ENCODE measurements at regions not wholly inside any gene's neighbourhood (a gene's known extent, or its start where the extent isn't known, plus 50 kb on each side); places are given as distances from the start of the nearest gene placed in this dataset.

GRCh38 chr1:195866781-195867222, 741.4 kb downstream of the KCNT2 start:
- no TSS peak for BruUV-seq (replicated peaks)
- intact Hi-C loops (cut with micrococcal nuclease; ENCODE audit: unreplicated experiment) (no loop called here), in situ Hi-C loops (cut with MboI) (no loop called here)
- no peak overlapping the region for H3K27ac ChIP-seq (ENCODE audit: control insufficient read depth, insufficient read depth)
- H3K36me3 ChIP-seq (ENCODE audit: control insufficient read depth in 2 of 2, insufficient read depth in 2 of 2, low read length in 1 of 2), result no peaks in the 10 kb centered on the region
- 0% methylated on average over 1 of the region's 1 CpG for WGBS (ENCODE audit: insufficient coverage, insufficient replicate concordance, low lambda C conversion rate, missing lambda C conversion rate)
- H3K4me1 ChIP-seq (ENCODE audit: control insufficient read depth, insufficient read depth, low read length), result no peaks in the 10 kb centered on the region
- no peak overlapping the region for H3K9ac ChIP-seq (ENCODE audit: control insufficient read depth, insufficient read depth, low read length)
- H4K20me1 ChIP-seq (ENCODE audit: control insufficient read depth, insufficient read depth), result no peaks in the 10 kb centered on the region
- no peak overlapping the region for H3K4me3 ChIP-seq
- H3K9me3 ChIP-seq (replicated peaks; ENCODE audit: control insufficient read depth, insufficient read depth, low read length), result no peaks in the 10 kb centered on the region
- H3K27me3 ChIP-seq (replicated peaks in 1 of 2; ENCODE audit: control insufficient read depth in 2 of 2, insufficient read depth in 2 of 2, low read length in 1 of 2), result no peaks in the 10 kb centered on the region
- no peak overlapping the region for H2AFZ ChIP-seq (ENCODE audit: control insufficient read depth, low read depth, low read length)
- no peak overlapping the region for H3K4me2 ChIP-seq (ENCODE audit: control insufficient read depth, insufficient read depth)
- ChIA-PET POLR2A (no interaction called here), CTCF (no interaction called here), SMC1A (ENCODE audit: uncharacterized antibody, unreplicated experiment) (no interaction called here), RAD21 (ENCODE audit: unreplicated experiment) (no interaction called here)
- no peak for ATAC-seq
- no peaks in the 10 kb centered on the region for H3K79me2 ChIP-seq (ENCODE audit: control insufficient read depth, insufficient read depth, low read length)
- FAIRE-seq, result no peak
- TF ChIP-seq HCFC1 (IDR thresholded peaks at IDR 0.05; ENCODE audit: low read length) (no peak), POLR2AphosphoS2 (IDR thresholded peaks at IDR 0.05; ENCODE audit: low read depth, low read length) (no peak), STAT3 (IDR thresholded peaks at IDR 0.05; ENCODE audit: low read depth, low read length) (no peak), FOXM1 (IDR thresholded peaks at IDR 0.05; ENCODE audit: low read depth, low read length) (no peak), MYC (IDR thresholded peaks at IDR 0.05; ENCODE audit: insufficient read depth, insufficient read length, insufficient replicate concordance, low read length, severe bottlenecking) (no peak), ZBED1 (IDR thresholded peaks at IDR 0.05; ENCODE audit: borderline replicate concordance) (no peak), ZNF384 (IDR thresholded peaks at IDR 0.05; ENCODE audit: borderline replicate concordance, low read depth, low read length) (no peak), NFXL1 (IDR thresholded peaks at IDR 0.05; ENCODE audit: borderline replicate concordance) (no peak), KAT2A (conservative IDR thresholded peaks at IDR 0.05; ENCODE audit: control insufficient read depth, low read depth, low read length) (no peak), SRF (IDR thresholded peaks at IDR 0.05; ENCODE audit: low read depth in 2 of 2, low read length in 2 of 2) (no peak)
- DNase-seq (ENCODE audit: low read depth, low spot score), result no peak
